Esophagus (tissue), 2 donors: ENCODE measurements at regions not wholly inside any gene's neighbourhood (a gene's known extent, or its start where the extent isn't known, plus 50 kb on each side); places are given as distances from the start of the nearest gene placed in this dataset.

Experiments
- H3K27ac ChIP-seq, 2 donors: one replicate each; pipeline ENCODE4 v1.5.1; 2013; ENCODE audit warnings: low read depth in 2 of 2, mild to moderate bottlenecking in 2 of 2, inconsistent platforms in 1 of 2, low read length in 1 of 2, moderate library complexity in 1 of 2
- H3K27me3 ChIP-seq, 2 donors: one replicate each; pipeline ENCODE4 v1.6.1; 2013; ENCODE audit warnings: low read length in 2 of 2, control low read depth in 1 of 2, mild to moderate bottlenecking in 1 of 2; ENCODE audit not compliant: insufficient read depth in 2 of 2, control insufficient read depth in 1 of 2
- H3K36me3 ChIP-seq, 2 donors: one replicate each; pipeline ENCODE4 v1.6.1; 2013; ENCODE audit warnings: low read length in 1 of 2; ENCODE audit not compliant: control insufficient read depth in 2 of 2, insufficient read depth in 2 of 2
- H3K4me1 ChIP-seq, 2 donors: one replicate each; pipeline ENCODE4 v1.6.1; 2013; ENCODE audit warnings: low read length in 1 of 2; ENCODE audit not compliant: control insufficient read depth in 2 of 2, insufficient read depth in 2 of 2
- H3K4me3 ChIP-seq, 2 donors: one replicate each; pipeline ENCODE4 v1.5.1; 2013; ENCODE audit warnings: low read length in 2 of 2, mild to moderate bottlenecking in 2 of 2, low read depth in 1 of 2, moderate library complexity in 1 of 2
- H3K9me3 ChIP-seq, 2 donors: one replicate each; pipeline ENCODE4 v1.6.1; 2013; ENCODE audit warnings: mild to moderate bottlenecking in 2 of 2, low read depth in 1 of 2, low read length in 1 of 2, moderate library complexity in 1 of 2; ENCODE audit not compliant: control insufficient read depth in 2 of 2, insufficient read depth in 1 of 2
- WGBS, 2 donors: extraction: QIAGEN DNeasy Blood & Tissue Kit; methylation state at CpG; one replicate each; pipeline ENCODE4 v1.1.7; 2013; 5-methylcytosine and 5-hydroxymethylcytosine counted together
- donor health status: healthy with polysubstance abuse.
- donor health status: Bipolar disorder and iron deficiency.

GRCh38 chr10:60495338-60496055, 105.8 kb upstream of the ANK3 start:
- Histone ChIP-seq H3K36me3 (no peaks in the 10 kb centered on the region), H3K9me3 (no peaks in the 10 kb centered on the region), H3K27me3 (no peaks in the 10 kb centered on the region), H3K4me1 (no peaks in the 10 kb centered on the region), H3K27ac (no peak overlapping the region), H3K4me3 (no peak overlapping the region)
- 47 to 50% methylated on average over 1 of the region's 1 CpG for WGBS, 2 donors

GRCh38 chr10:60494774-60495173, 105.1 kb upstream of the ANK3 start:
- 69 to 79% methylated on average over 2 of the region's 2 CpGs for WGBS, 2 donors
- no peaks in the 10 kb centered on the region for H3K36me3 ChIP-seq
- no peak overlapping the region for H3K27ac ChIP-seq
- no peaks in the 10 kb centered on the region for H3K27me3 ChIP-seq
- no peak overlapping the region for H3K4me3 ChIP-seq
- H3K4me1 ChIP-seq = no peaks in the 10 kb centered on the region
- H3K9me3 ChIP-seq = no peaks in the 10 kb centered on the region

GRCh38 chr10:60491162-60491561, 101.5 kb upstream of the ANK3 start:
- Histone ChIP-seq H3K9me3 (no peaks in the 10 kb centered on the region), H3K27ac (no peak overlapping the region), H3K36me3 (no peaks in the 10 kb centered on the region), H3K4me3 (no peak overlapping the region), H3K4me1 (no peaks in the 10 kb centered on the region), H3K27me3 (no peaks in the 10 kb centered on the region)
- 78 to 93% methylated on average over 2 of the region's 2 CpGs for WGBS, 2 donors

- Histone ChIP-seq H3K9me3 (no peaks in the 10 kb centered on the region), H3K36me3 (no peaks in the 10 kb centered on the region), H3K27me3 (no peaks in the 10 kb centered on the region), H3K27ac (no peak overlapping the region), H3K4me1 (no peaks in the 10 kb centered on the region), H3K4me3 (no peak overlapping the region)
- 54 to 63% methylated on average over 3 of the region's 3 CpGs for WGBS, 2 donors
Measured at GRCh38 chr10:60490013-60490412, 100.3 kb upstream of the ANK3 start.

- H3K27ac ChIP-seq = no peak overlapping the region
- no peaks in the 10 kb centered on the region for H3K27me3 ChIP-seq
- 42 to 62% methylated on average over 1 of the region's 1 CpG for WGBS, 2 donors
- H3K4me1 ChIP-seq = no peaks in the 10 kb centered on the region
- H3K9me3 ChIP-seq = no peaks in the 10 kb centered on the region
- H3K4me3 ChIP-seq = no peak overlapping the region
- H3K36me3 ChIP-seq = no peaks in the 10 kb centered on the region
Measured at GRCh38 chr10:60488111-60488669, 98.5 kb upstream of the ANK3 start.

- H3K36me3 ChIP-seq = no peaks in the 10 kb centered on the region
- 83 to 94% methylated on average over 9 of the region's 9 CpGs for WGBS, 2 donors
- H3K4me3 ChIP-seq = no peak overlapping the region
- H3K27ac ChIP-seq = no peak overlapping the region
- H3K27me3 ChIP-seq = no peaks in the 10 kb centered on the region
- no peaks in the 10 kb centered on the region for H3K4me1 ChIP-seq
- no peaks in the 10 kb centered on the region for H3K9me3 ChIP-seq
Measured at GRCh38 chr10:60487543-60487942, 97.9 kb upstream of the ANK3 start.

GRCh38 chr10:60485025-60485424, 95.3 kb upstream of the ANK3 start:
- H3K27ac ChIP-seq = no peak overlapping the region
- 55 to 83% methylated on average over 5 of the region's 5 CpGs for WGBS, 2 donors
- H3K27me3 ChIP-seq = no peaks in the 10 kb centered on the region
- no peaks in the 10 kb centered on the region for H3K4me1 ChIP-seq
- H3K4me3 ChIP-seq = no peak overlapping the region
- H3K36me3 ChIP-seq = no peaks in the 10 kb centered on the region
- H3K9me3 ChIP-seq = no peaks in the 10 kb centered on the region

- H3K4me1 ChIP-seq = no peaks in the 10 kb centered on the region
- no peaks in the 10 kb centered on the region for H3K27me3 ChIP-seq
- no peaks in the 10 kb centered on the region for H3K9me3 ChIP-seq
- no peaks in the 10 kb centered on the region for H3K36me3 ChIP-seq
- peak overlapping the region in 1 of 2 donors; percentile 33 for H3K27ac ChIP-seq
- no peak overlapping the region for H3K4me3 ChIP-seq
- 29 to 49% methylated on average over 8 of the region's 8 CpGs for WGBS, 2 donors
Measured at GRCh38 chr10:60480865-60481563, 91.3 kb upstream of the ANK3 start.

- H3K27me3 ChIP-seq = no peaks in the 10 kb centered on the region
- no peak overlapping the region for H3K4me3 ChIP-seq
- H3K27ac ChIP-seq = no peak overlapping the region
- H3K36me3 ChIP-seq = no peaks in the 10 kb centered on the region
- 68 to 77% methylated on average over 4 of the region's 4 CpGs for WGBS, 2 donors
- H3K9me3 ChIP-seq = no peaks in the 10 kb centered on the region
- H3K4me1 ChIP-seq = no peaks in the 10 kb centered on the region
Measured at GRCh38 chr10:60479305-60480020, 89.8 kb upstream of the ANK3 start.
